Kidney epithelial cell (primary cell): ENCODE measurements at regions not wholly inside any gene's neighbourhood (a gene's known extent, or its start where the extent isn't known, plus 50 kb on each side); places are given as distances from the start of the nearest gene placed in this dataset.
A peak's percentile ranks its signal among the peaks of the same experiment; 100 is the strongest.

Experiments
- DNase-seq: peaks from one replicate; pipeline ENCODE4 v3.0.0-alpha.2; 2010; ENCODE audit warnings: low read depth
- H3K27me3 ChIP-seq: 2 replicates; pipeline ENCODE4 v1.6.0; 2011; ENCODE audit warnings: low read length; ENCODE audit not compliant: control insufficient read depth, insufficient read depth
- H3K36me3 ChIP-seq: 2 replicates; pipeline ENCODE4 v1.5.1; 2011; ENCODE audit warnings: low read length; ENCODE audit not compliant: control insufficient read depth, insufficient read depth
- H3K4me3 ChIP-seq: 2 replicates; pipeline ENCODE4 v1.5.1; 2011; ENCODE audit warnings: low read depth, mild to moderate bottlenecking, control low read depth, low read length
- CTCF ChIP-seq: IDR thresholded peaks from 2 replicates; pipeline ENCODE4 v1.5.1; 2011; ENCODE audit warnings: mild to moderate bottlenecking, moderate library complexity, low read length, control low read depth, inconsistent platforms; ENCODE audit not compliant: insufficient read depth, poor library complexity, severe bottlenecking

- DNase-seq = no peak
Measured at GRCh38 chr12:90855534-90855933, 99.4 kb downstream of the CCER1 start.

GRCh38 chr12:90854136-90854689, 100.8 kb downstream of the CCER1 start:
- no peak for DNase-seq
- no peaks in the 10 kb centered on the region for H3K27me3 ChIP-seq
- TF ChIP-seq CTCF = peak; percentile 84
- H3K36me3 ChIP-seq = no peaks in the 10 kb centered on the region
- H3K4me3 ChIP-seq = no peak overlapping the region

More at GRCh38 chr12:90855534-90855933, 99.4 kb downstream of the CCER1 start:
- no peaks in the 10 kb centered on the region for H3K36me3 ChIP-seq
- no peak for TF ChIP-seq CTCF
- no peak overlapping the region for H3K4me3 ChIP-seq
- H3K27me3 ChIP-seq = no peaks in the 10 kb centered on the region

GRCh38 chr12:90851800-90852718, 102.9 kb downstream of the CCER1 start:
- no peak for DNase-seq
- Histone ChIP-seq H3K27me3 (no peaks in the 10 kb centered on the region), H3K36me3 (no peaks in the 10 kb centered on the region), H3K4me3 (no peak overlapping the region)
- no peak for TF ChIP-seq CTCF

- no peak for DNase-seq
- TF ChIP-seq CTCF = no peak
- no peaks in the 10 kb centered on the region for H3K27me3 ChIP-seq
- no peaks in the 10 kb centered on the region for H3K36me3 ChIP-seq
- H3K4me3 ChIP-seq = no peak overlapping the region
Measured at GRCh38 chr12:90842477-90842876, 112.5 kb downstream of the CCER1 start.

- Histone ChIP-seq H3K27me3 (no peaks in the 10 kb centered on the region), H3K4me3 (no peak overlapping the region), H3K36me3 (no peaks in the 10 kb centered on the region)
- no peak for TF ChIP-seq CTCF
- DNase-seq = no peak
Measured at GRCh38 chr12:90841336-90841735, 113.6 kb downstream of the CCER1 start.
